H9 (cell line): ENCODE measurements at regions not wholly inside any gene's neighbourhood (a gene's known extent, or its start where the extent isn't known, plus 50 kb on each side); places are given as distances from the start of the nearest gene placed in this dataset.
A peak's percentile ranks its signal among the peaks of the same experiment; 100 is the strongest.

ENCODE experiments used
- DNase-seq: peaks from one replicate; pipeline ENCODE4 v3.0.0-alpha.2; 2017
- H2AFZ ChIP-seq: one replicate; pipeline ENCODE4 v1.6.1; 2013; ENCODE audit warnings: mild to moderate bottlenecking, low read length, control low read depth, moderate library complexity
- H2AK5ac ChIP-seq: 2 replicates; pipeline ENCODE4 v1.6.1; 2013; ENCODE audit warnings: low read length, control low read depth, mixed read lengths; ENCODE audit not compliant: insufficient read length
- H2BK120ac ChIP-seq: one replicate; pipeline ENCODE4 v1.6.1; 2013; ENCODE audit warnings: low read depth, mild to moderate bottlenecking, low read length, control low read depth, inconsistent platforms; ENCODE audit not compliant: poor library complexity, severe bottlenecking
- H2BK12ac ChIP-seq: 2 replicates; pipeline ENCODE4 v1.6.1; 2013; ENCODE audit warnings: low read length, control low read depth, mixed read lengths, low read depth; ENCODE audit not compliant: insufficient read length
- H2BK15ac ChIP-seq: 2 replicates; pipeline ENCODE4 v1.6.1; 2013; ENCODE audit warnings: low read depth, low read length, control low read depth
- H2BK20ac ChIP-seq: one replicate; pipeline ENCODE4 v1.6.1; 2013; ENCODE audit warnings: low read depth, mild to moderate bottlenecking, low read length, control low read depth, inconsistent platforms; ENCODE audit not compliant: poor library complexity, severe bottlenecking
- H2BK5ac ChIP-seq: 2 replicates; pipeline ENCODE4 v1.6.1; 2013; ENCODE audit warnings: low read length, control low read depth, mixed read lengths; ENCODE audit not compliant: insufficient read length
- H3K14ac ChIP-seq: 2 replicates; pipeline ENCODE4 v1.6.1; 2013; ENCODE audit warnings: low read length, control low read depth; ENCODE audit not compliant: insufficient read depth
- H3K18ac ChIP-seq: 2 replicates; pipeline ENCODE4 v1.6.1; 2013; ENCODE audit warnings: low read depth, mild to moderate bottlenecking, mixed read lengths, low read length, control low read depth; ENCODE audit not compliant: insufficient read length
- H3K23ac ChIP-seq: 2 replicates; pipeline ENCODE4 v1.6.1; 2013; ENCODE audit warnings: low read length, control low read depth, mixed read lengths, low read depth; ENCODE audit not compliant: insufficient read length
- H3K23me2 ChIP-seq: 2 replicates; pipeline ENCODE4 v1.6.1; 2013; ENCODE audit warnings: low read depth, mild to moderate bottlenecking, mixed read lengths, low read length, control low read depth; ENCODE audit not compliant: insufficient read length, poor library complexity, severe bottlenecking
- H3K27ac ChIP-seq: 2 replicates; pipeline ENCODE4 v1.5.1; 2013; ENCODE audit warnings: low read length, control low read depth, mixed read lengths, low read depth; ENCODE audit not compliant: insufficient read length
- H3K27me3 ChIP-seq: 2 replicates; pipeline ENCODE4 v1.6.1; 2013; ENCODE audit warnings: low read length, control low read depth, inconsistent platforms; ENCODE audit not compliant: insufficient read depth
- H3K4ac ChIP-seq: 2 replicates; pipeline ENCODE4 v1.6.1; 2013; ENCODE audit warnings: low read depth, mild to moderate bottlenecking, control low read depth, inconsistent platforms, low read length, moderate library complexity
- H3K4me1 ChIP-seq: 2 replicates; pipeline ENCODE4 v1.6.1; 2013; ENCODE audit warnings: low read length, control low read depth, inconsistent platforms; ENCODE audit not compliant: insufficient read depth
- H3K4me2 ChIP-seq: 2 replicates; pipeline ENCODE4 v1.6.1; 2013; ENCODE audit warnings: low read length, control low read depth, mixed read lengths; ENCODE audit not compliant: insufficient read length, insufficient read depth
- H3K56ac ChIP-seq: 2 replicates; pipeline ENCODE4 v1.6.1; 2013; ENCODE audit warnings: low read depth, mild to moderate bottlenecking, mixed read lengths, low read length, control low read depth; ENCODE audit not compliant: insufficient read length
- H3K79me1 ChIP-seq: 2 replicates; pipeline ENCODE4 v1.6.1; 2013; ENCODE audit warnings: low read depth, mild to moderate bottlenecking, moderate library complexity, low read length, control low read depth, inconsistent platforms; ENCODE audit not compliant: insufficient read depth, poor library complexity, severe bottlenecking
- H3K79me2 ChIP-seq: 2 replicates; pipeline ENCODE4 v1.6.1; 2013; ENCODE audit warnings: low read length, control low read depth, inconsistent platforms; ENCODE audit not compliant: insufficient read depth
- H3K9ac ChIP-seq: 2 replicates; pipeline ENCODE4 v1.6.1; 2013; ENCODE audit warnings: low read length, control low read depth, mixed read lengths; ENCODE audit not compliant: insufficient read length; ENCODE audit errors: extremely low read depth
- H3K9me3 ChIP-seq: one replicate; pipeline ENCODE4 v1.6.1; 2013; ENCODE audit warnings: low read depth, low read length, inconsistent platforms; ENCODE audit not compliant: control insufficient read depth
- H3T11ph ChIP-seq: one replicate; pipeline ENCODE4 v1.6.1; 2013; ENCODE audit warnings: mild to moderate bottlenecking, low read length, control low read depth, inconsistent platforms
- H4K20me1 ChIP-seq: one replicate; pipeline ENCODE4 v1.6.1; 2013; ENCODE audit not compliant: control insufficient read depth, insufficient read length, insufficient read depth
- H4K5ac ChIP-seq: 2 replicates; pipeline ENCODE4 v1.6.1; 2013; ENCODE audit warnings: low read depth, mild to moderate bottlenecking, mixed read lengths, low read length, control low read depth; ENCODE audit not compliant: insufficient read length
- H4K8ac ChIP-seq: replicated peaks from 2 replicates; pipeline ENCODE4 v1.6.1; 2013; ENCODE audit warnings: low read length, control low read depth, mixed read lengths, low read depth; ENCODE audit not compliant: insufficient read length
- H4K91ac ChIP-seq: 2 replicates; pipeline ENCODE4 v1.6.1; 2013; ENCODE audit warnings: low read depth, mild to moderate bottlenecking, moderate library complexity, mixed read lengths, low read length, control low read depth; ENCODE audit not compliant: insufficient read length
- H3K27ac Mint-ChIP-seq, 3 experiments: 2 replicates in 2 of 3; 3 replicates in 1 of 3; pipeline ENCODE4 v1.8.0; 2020 to 2021; ENCODE audit warnings: mixed read lengths in 3 of 3, mild to moderate bottlenecking in 1 of 3, moderate library complexity in 1 of 3
- H3K27me3 Mint-ChIP-seq: 2 replicates; pipeline ENCODE4 v1.8.0; 2021; ENCODE audit warnings: low read depth, mild to moderate bottlenecking, moderate library complexity, mixed read lengths
- H3K36me3 Mint-ChIP-seq, 3 experiments: 2 replicates in 2 of 3; 3 replicates in 1 of 3; pipeline ENCODE4 v1.8.0; 2020 to 2021; ENCODE audit warnings: low read depth in 3 of 3, mixed read lengths in 3 of 3; ENCODE audit not compliant: insufficient read depth in 1 of 3
- H3K4me1 Mint-ChIP-seq, 2 experiments: 2 replicates each; pipeline ENCODE4 v1.8.0; 2020; ENCODE audit warnings: mixed read lengths in 2 of 2
- H3K4me3 Mint-ChIP-seq, 2 experiments: 2 replicates in 1 of 2; 3 replicates in 1 of 2; pipeline ENCODE4 v1.8.0; 2020 to 2021; ENCODE audit warnings: mild to moderate bottlenecking in 2 of 2, mixed read lengths in 2 of 2, moderate library complexity in 1 of 2
- H3K9me3 Mint-ChIP-seq, 2 experiments: 2 replicates in 1 of 2; 3 replicates in 1 of 2; pipeline ENCODE4 v1.8.0; 2020; ENCODE audit warnings: mild to moderate bottlenecking in 2 of 2, mixed read lengths in 2 of 2, moderate library complexity in 1 of 2
- WGBS: extraction: QIAGEN DNeasy Blood & Tissue Kit; methylation state at CpG from one replicate; pipeline ENCODE4 v1.1.7; 2013; ENCODE audit warnings: missing lambda C conversion rate, low lambda C conversion rate, mixed read lengths; ENCODE audit not compliant: insufficient read length; ENCODE audit errors: extremely low coverage; 5-methylcytosine and 5-hydroxymethylcytosine counted together
- TF ChIP-seq, protein P1 (sequence below): fragments of 200-600 bp; sonication (generic); conservative IDR thresholded peaks from 3 replicates; pipeline ENCODE4 v1.8.0; 2021; ENCODE audit warnings: antibody characterized with exemption, mild to moderate bottlenecking

DNA sequence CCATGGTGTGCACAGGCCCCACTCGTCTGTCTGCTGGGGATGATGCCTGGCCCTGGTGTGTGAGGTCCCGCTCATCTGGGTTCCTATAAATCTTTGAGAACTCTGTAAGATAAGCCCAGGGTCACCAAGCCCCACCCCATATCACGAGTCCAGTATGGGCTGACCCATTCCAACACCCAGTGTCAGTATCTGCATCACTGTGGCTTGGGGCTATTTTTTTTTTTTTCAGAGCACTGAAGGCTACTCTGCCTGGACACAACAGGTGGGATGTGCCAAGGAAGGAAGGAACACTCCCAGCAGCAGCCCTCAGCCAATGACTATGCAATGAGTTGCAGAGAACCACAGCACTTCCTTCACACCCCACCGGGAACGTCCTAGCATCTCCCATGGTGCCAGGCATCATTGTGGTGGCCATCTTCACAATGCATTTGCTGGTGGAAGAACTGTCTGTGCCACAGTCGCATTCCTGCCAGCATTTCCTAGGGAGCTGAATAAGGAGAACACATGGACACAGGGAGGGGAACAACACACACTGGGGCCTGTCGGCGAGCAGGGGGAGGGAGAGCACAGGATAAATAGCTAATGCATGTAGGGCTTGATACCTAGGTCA lies 83.1 kb upstream of the TSHZ3 start:
- Histone ChIP-seq H2BK120ac (no peak overlapping the region), H4K5ac (no peak overlapping the region), H3K23ac (no peak overlapping the region), H4K91ac (no peak overlapping the region), H3K4me2 (no peak overlapping the region), H3K27ac (no peak overlapping the region), H2AK5ac (no peak overlapping the region), H3K14ac (no peak overlapping the region), H3K9me3 (no peaks in the 10 kb centered on the region), H3K4me1 (no peaks in the 10 kb centered on the region), H3K56ac (no peak overlapping the region), H2BK20ac (no peak overlapping the region), H3K18ac (no peak overlapping the region), H4K20me1 (no peaks in the 10 kb centered on the region), H2BK12ac (no peak overlapping the region), H4K8ac (no peak overlapping the region), H2BK5ac (no peak overlapping the region), H3K79me2 (no peaks in the 10 kb centered on the region), H2BK15ac (no peak overlapping the region), H3K9ac (no peak overlapping the region), H3K4ac (no peak overlapping the region), H2AFZ (no peak overlapping the region), H3K79me1 (no peaks in the 10 kb centered on the region), H3K27me3 (no peaks in the 10 kb centered on the region), H3T11ph (no peak overlapping the region), H3K23me2 (no peaks in the 10 kb centered on the region)
- Mint-ChIP-seq H3K4me3 (no peak overlapping the region), H3K27ac (peak overlapping the region in 1 of 3 experiments; percentile 57; a peak in 1 of 7 replicates), H3K9me3 (peaks cover 19% of the 10 kb centered on the region in 2 experiments), H3K4me1 (peaks cover 2 to 9% of the 10 kb centered on the region in 2 experiments; a peak in 2 of 4 replicates), H3K36me3 (peaks cover 6 to 26% (median 7%) of the 10 kb centered on the region in 3 experiments; a peak in 5 of 7 replicates), H3K27me3 (no peaks in the 10 kb centered on the region; the same call in 1 of the 2 replicates)
- TF ChIP-seq, protein P1, sequence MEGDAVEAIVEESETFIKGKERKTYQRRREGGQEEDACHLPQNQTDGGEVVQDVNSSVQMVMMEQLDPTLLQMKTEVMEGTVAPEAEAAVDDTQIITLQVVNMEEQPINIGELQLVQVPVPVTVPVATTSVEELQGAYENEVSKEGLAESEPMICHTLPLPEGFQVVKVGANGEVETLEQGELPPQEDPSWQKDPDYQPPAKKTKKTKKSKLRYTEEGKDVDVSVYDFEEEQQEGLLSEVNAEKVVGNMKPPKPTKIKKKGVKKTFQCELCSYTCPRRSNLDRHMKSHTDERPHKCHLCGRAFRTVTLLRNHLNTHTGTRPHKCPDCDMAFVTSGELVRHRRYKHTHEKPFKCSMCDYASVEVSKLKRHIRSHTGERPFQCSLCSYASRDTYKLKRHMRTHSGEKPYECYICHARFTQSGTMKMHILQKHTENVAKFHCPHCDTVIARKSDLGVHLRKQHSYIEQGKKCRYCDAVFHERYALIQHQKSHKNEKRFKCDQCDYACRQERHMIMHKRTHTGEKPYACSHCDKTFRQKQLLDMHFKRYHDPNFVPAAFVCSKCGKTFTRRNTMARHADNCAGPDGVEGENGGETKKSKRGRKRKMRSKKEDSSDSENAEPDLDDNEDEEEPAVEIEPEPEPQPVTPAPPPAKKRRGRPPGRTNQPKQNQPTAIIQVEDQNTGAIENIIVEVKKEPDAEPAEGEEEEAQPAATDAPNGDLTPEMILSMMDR, result no peak
- WGBS, result no CpG with 5 or more reads among the region's 8 CpGs
- no peak for DNase-seq
